ENCODE measurements at regions not wholly inside any gene's neighbourhood (a gene's known extent, or its start where the extent isn't known, plus 50 kb on each side); places are given as distances from the start of the nearest gene placed in this dataset.

DNA sequence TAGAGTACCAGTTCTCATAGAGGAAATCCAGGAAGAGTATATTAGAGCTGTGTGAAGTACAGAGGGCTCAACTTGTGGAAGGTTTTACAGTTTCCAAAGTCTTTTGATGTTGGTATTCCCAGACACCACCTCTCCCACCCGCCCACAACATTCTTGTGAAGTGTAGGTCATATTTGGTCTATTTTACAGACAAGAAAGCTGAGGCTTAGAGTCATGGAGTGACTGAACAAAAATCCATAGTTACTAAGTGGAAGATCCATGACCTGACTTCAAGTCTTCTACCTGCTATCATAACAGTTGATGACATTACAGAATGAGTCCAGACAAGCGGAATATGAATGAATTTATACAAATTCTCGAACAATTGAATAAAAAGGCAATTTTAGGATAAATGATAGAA is 187.1 kb upstream of the RPS23 start:
- TF ChIP-seq, protein P1, sequence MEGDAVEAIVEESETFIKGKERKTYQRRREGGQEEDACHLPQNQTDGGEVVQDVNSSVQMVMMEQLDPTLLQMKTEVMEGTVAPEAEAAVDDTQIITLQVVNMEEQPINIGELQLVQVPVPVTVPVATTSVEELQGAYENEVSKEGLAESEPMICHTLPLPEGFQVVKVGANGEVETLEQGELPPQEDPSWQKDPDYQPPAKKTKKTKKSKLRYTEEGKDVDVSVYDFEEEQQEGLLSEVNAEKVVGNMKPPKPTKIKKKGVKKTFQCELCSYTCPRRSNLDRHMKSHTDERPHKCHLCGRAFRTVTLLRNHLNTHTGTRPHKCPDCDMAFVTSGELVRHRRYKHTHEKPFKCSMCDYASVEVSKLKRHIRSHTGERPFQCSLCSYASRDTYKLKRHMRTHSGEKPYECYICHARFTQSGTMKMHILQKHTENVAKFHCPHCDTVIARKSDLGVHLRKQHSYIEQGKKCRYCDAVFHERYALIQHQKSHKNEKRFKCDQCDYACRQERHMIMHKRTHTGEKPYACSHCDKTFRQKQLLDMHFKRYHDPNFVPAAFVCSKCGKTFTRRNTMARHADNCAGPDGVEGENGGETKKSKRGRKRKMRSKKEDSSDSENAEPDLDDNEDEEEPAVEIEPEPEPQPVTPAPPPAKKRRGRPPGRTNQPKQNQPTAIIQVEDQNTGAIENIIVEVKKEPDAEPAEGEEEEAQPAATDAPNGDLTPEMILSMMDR (IDR thresholded peaks at IDR 0.05) = no peak
- no peak for TF ChIP-seq POLR2A (IDR thresholded peaks at IDR 0.05)

Measured in body of pancreas (tissue), 4 donors.